ENCODE measurements at regions not wholly inside any gene's neighbourhood (a gene's known extent, or its start where the extent isn't known, plus 50 kb on each side); places are given as distances from the start of the nearest gene placed in this dataset.

DNA sequence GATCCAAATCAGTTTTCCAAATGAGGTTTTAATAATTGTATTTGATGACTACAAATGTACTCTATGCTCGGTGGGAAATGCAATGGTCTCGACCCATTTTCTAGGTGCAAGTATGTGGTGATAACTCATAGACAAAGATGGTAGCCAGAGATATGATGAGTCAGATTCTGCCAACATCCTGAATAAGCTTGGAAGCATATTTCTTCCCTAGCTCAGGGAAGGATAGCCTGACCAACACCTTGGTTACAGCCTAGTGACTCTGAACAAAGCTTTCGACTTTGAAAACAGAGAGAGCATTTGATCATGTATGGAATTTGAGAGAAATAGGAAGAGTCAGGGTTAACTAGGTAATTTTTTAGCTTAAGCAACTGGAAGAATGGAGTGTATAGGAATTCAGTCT is 128.3 kb upstream of the MYOCD start:
- no peak overlapping the region for H3K4ac ChIP-seq (ENCODE audit: low read depth in 1 of 2, low read length in 2 of 2)
- no peaks in the 10 kb centered on the region for H3K4me1 ChIP-seq (ENCODE audit: control insufficient read depth, insufficient read depth, low read depth, low read length)
- no peak overlapping the region for H2BK5ac ChIP-seq (ENCODE audit: low read depth, low read length, poor library complexity, severe bottlenecking)
- no peak overlapping the region for H3K14ac ChIP-seq (ENCODE audit: low read length in 2 of 2)
- no peak overlapping the region for H3K23ac ChIP-seq (ENCODE audit: low read length in 2 of 2)
- no peak overlapping the region for H3K4me3 ChIP-seq (ENCODE audit: insufficient read depth in 1 of 2, low read depth in 1 of 2, low read length in 2 of 2)
- H3K18ac ChIP-seq (ENCODE audit: low read depth in 1 of 2, low read length in 2 of 2) = no peak overlapping the region
- H4K8ac ChIP-seq (ENCODE audit: low read length) = no peak overlapping the region
- H3K79me1 ChIP-seq (replicated peaks; ENCODE audit: low read length, poor library complexity, severe bottlenecking) = no peaks in the 10 kb centered on the region
- no peak overlapping the region for H4K91ac ChIP-seq (ENCODE audit: low read length)
- no peaks in the 10 kb centered on the region for H3K36me3 ChIP-seq (ENCODE audit: control insufficient read depth in 1 of 2, insufficient read depth in 2 of 2, low read depth in 1 of 2, low read length in 2 of 2)
- H3K9ac ChIP-seq (ENCODE audit: low read length) = no peak overlapping the region
- H2BK15ac ChIP-seq (ENCODE audit: low read depth, poor library complexity, severe bottlenecking) = no peak overlapping the region
- no peak overlapping the region for H3K27ac ChIP-seq (ENCODE audit: low read length, poor library complexity, severe bottlenecking)
- H2AK5ac ChIP-seq (ENCODE audit: low read length, severe bottlenecking) = no peak overlapping the region
- DNase-seq = no peak
- H3K4me2 ChIP-seq (ENCODE audit: low read length, poor library complexity, severe bottlenecking) = no peak overlapping the region
- 88% methylated on average over 3 of the region's 3 CpGs for WGBS
- H3K27me3 ChIP-seq (ENCODE audit: control insufficient read depth in 1 of 2, insufficient read depth in 1 of 2, low read length in 2 of 2) = peaks cover 0 to 3% of the 10 kb centered on the region in 2 experiments
- H2BK120ac ChIP-seq (ENCODE audit: low read depth, low read length) = no peak overlapping the region
- H2BK12ac ChIP-seq (ENCODE audit: low read length in 2 of 2) = no peak overlapping the region
- no peaks in the 10 kb centered on the region for H3K9me3 ChIP-seq (ENCODE audit: control insufficient read depth, low read length)
- H2AFZ ChIP-seq (ENCODE audit: low read depth, low read length) = no peak overlapping the region

DNA sequence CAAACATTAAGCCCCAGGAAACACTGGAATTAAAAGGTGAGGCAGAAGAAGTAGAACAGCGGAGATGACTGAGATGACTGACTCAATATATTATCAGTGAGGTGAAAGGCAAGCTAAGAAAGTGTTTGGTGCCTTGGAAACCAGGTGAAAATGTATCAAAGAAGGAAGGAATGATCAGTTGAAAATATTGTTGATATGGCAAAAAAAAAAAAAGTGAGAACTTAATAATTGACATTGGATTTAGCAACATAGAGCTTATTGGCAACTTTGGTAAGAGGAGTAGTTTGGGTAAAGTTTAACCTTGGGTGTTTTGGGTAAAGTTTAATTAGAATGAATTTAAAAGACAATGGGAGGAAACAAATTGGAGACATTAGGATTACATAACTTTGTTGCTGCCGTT is 127.7 kb upstream of the MYOCD start:
- no peak overlapping the region for H3K4me2 ChIP-seq (ENCODE audit: low read length, poor library complexity, severe bottlenecking)

DNA sequence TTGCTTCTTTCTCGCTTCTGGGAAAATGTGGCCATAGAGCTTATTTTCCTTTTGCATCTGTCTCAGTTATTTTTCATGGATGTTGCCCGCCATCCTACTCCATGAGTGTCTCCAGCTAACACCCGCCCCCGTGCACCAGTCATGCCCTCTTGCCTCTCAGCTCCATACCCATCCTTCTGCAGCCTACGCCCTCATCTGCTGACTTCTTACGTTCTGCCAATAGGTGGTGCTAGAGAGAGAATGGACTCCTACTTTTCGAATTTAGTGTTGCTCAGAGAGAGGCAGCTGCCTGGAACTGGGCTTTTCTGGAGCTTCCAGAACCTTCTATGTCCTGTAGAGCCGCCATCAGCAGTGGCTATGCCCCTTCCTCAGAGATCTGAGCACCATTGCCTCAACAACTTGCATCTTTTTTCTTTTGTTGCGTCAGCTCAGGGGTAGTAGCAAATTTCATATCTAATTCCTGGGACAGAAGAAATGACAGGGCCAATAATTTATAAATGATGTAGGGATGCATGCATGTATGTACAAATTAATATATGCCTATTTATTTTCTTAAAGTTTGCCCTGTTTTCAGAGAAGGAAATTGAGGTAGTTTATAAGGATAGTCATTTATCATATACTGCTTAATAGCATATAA is 119.7 kb upstream of the MYOCD start:
- H4K91ac ChIP-seq (ENCODE audit: low read length) = no peak overlapping the region
- no peaks in the 10 kb centered on the region for H3K79me1 ChIP-seq (replicated peaks; ENCODE audit: low read length, poor library complexity, severe bottlenecking)
- no peak overlapping the region for H3K23ac ChIP-seq (ENCODE audit: low read length in 2 of 2)
- no peak overlapping the region for H2BK5ac ChIP-seq (ENCODE audit: low read depth, low read length, poor library complexity, severe bottlenecking)
- peak overlapping the region in 1 of 2 experiments; percentile 15 for H2BK12ac ChIP-seq (ENCODE audit: low read length in 2 of 2)
- no peak overlapping the region for H3K18ac ChIP-seq (ENCODE audit: low read depth in 1 of 2, low read length in 2 of 2)
- no peak overlapping the region for H3K27ac ChIP-seq (ENCODE audit: low read length, poor library complexity, severe bottlenecking)
- no peak overlapping the region for H3K9ac ChIP-seq (ENCODE audit: low read length)
- no peak overlapping the region for H3K4me3 ChIP-seq (ENCODE audit: insufficient read depth in 1 of 2, low read depth in 1 of 2, low read length in 2 of 2)
- DNase-seq = peak; percentile 66
- H3K27me3 ChIP-seq (ENCODE audit: control insufficient read depth in 1 of 2, insufficient read depth in 1 of 2, low read length in 2 of 2) = peaks cover 0 to 3% of the 10 kb centered on the region in 2 experiments
- H2AK5ac ChIP-seq (ENCODE audit: low read length, severe bottlenecking) = no peak overlapping the region
- no peaks in the 10 kb centered on the region for H3K4me1 ChIP-seq (ENCODE audit: control insufficient read depth, insufficient read depth, low read depth, low read length)
- H3K4ac ChIP-seq (ENCODE audit: low read depth in 1 of 2, low read length in 2 of 2) = no peak overlapping the region
- H4K8ac ChIP-seq (ENCODE audit: low read length) = no peak overlapping the region
- no peaks in the 10 kb centered on the region for H3K9me3 ChIP-seq (ENCODE audit: control insufficient read depth, low read length)
- 21% methylated on average over 8 of the region's 9 CpGs for WGBS
- no peaks in the 10 kb centered on the region for H3K36me3 ChIP-seq (ENCODE audit: control insufficient read depth in 1 of 2, insufficient read depth in 2 of 2, low read depth in 1 of 2, low read length in 2 of 2)
- H2AFZ ChIP-seq (ENCODE audit: low read depth, low read length) = no peak overlapping the region
- no peak overlapping the region for H2BK120ac ChIP-seq (ENCODE audit: low read depth, low read length)
- H3K4me2 ChIP-seq (ENCODE audit: low read length, poor library complexity, severe bottlenecking) = no peak overlapping the region
- no peak overlapping the region for H2BK15ac ChIP-seq (ENCODE audit: low read depth, poor library complexity, severe bottlenecking)
- H3K14ac ChIP-seq (ENCODE audit: low read length in 2 of 2) = no peak overlapping the region

More for the DNA sequence above, 127.7 kb upstream of the MYOCD start:
- H3K27me3 ChIP-seq (ENCODE audit: control insufficient read depth in 1 of 2, insufficient read depth in 1 of 2, low read length in 2 of 2) = peaks cover 0 to 3% of the 10 kb centered on the region in 2 experiments
- H2AK5ac ChIP-seq (ENCODE audit: low read length, severe bottlenecking) = no peak overlapping the region
- H4K8ac ChIP-seq (ENCODE audit: low read length) = no peak overlapping the region
- no peak overlapping the region for H2BK12ac ChIP-seq (ENCODE audit: low read length in 2 of 2)
- H3K79me1 ChIP-seq (replicated peaks; ENCODE audit: low read length, poor library complexity, severe bottlenecking) = no peaks in the 10 kb centered on the region
- no peak overlapping the region for H2BK15ac ChIP-seq (ENCODE audit: low read depth, poor library complexity, severe bottlenecking)
- H4K91ac ChIP-seq (ENCODE audit: low read length) = no peak overlapping the region
- no peak overlapping the region for H3K9ac ChIP-seq (ENCODE audit: low read length)
- 97% methylated on average over 2 of the region's 2 CpGs for whole genome bisulfite sequencing
- no peak overlapping the region for H3K18ac ChIP-seq (ENCODE audit: low read depth in 1 of 2, low read length in 2 of 2)
- H2AFZ ChIP-seq (ENCODE audit: low read depth, low read length) = no peak overlapping the region
- H3K14ac ChIP-seq (ENCODE audit: low read length in 2 of 2) = no peak overlapping the region
- no peaks in the 10 kb centered on the region for H3K36me3 ChIP-seq (ENCODE audit: control insufficient read depth in 1 of 2, insufficient read depth in 2 of 2, low read depth in 1 of 2, low read length in 2 of 2)
- no peak overlapping the region for H3K4ac ChIP-seq (ENCODE audit: low read depth in 1 of 2, low read length in 2 of 2)
- no peak overlapping the region for H3K4me3 ChIP-seq (ENCODE audit: insufficient read depth in 1 of 2, low read depth in 1 of 2, low read length in 2 of 2)
- H3K4me1 ChIP-seq (ENCODE audit: control insufficient read depth, insufficient read depth, low read depth, low read length) = no peaks in the 10 kb centered on the region
- H3K23ac ChIP-seq (ENCODE audit: low read length in 2 of 2) = no peak overlapping the region
- H3K9me3 ChIP-seq (ENCODE audit: control insufficient read depth, low read length) = no peaks in the 10 kb centered on the region
- no peak for DNase-seq
- H2BK120ac ChIP-seq (ENCODE audit: low read depth, low read length) = no peak overlapping the region
- H2BK5ac ChIP-seq (ENCODE audit: low read depth, low read length, poor library complexity, severe bottlenecking) = no peak overlapping the region
- H3K27ac ChIP-seq (ENCODE audit: low read length, poor library complexity, severe bottlenecking) = no peak overlapping the region

DNA sequence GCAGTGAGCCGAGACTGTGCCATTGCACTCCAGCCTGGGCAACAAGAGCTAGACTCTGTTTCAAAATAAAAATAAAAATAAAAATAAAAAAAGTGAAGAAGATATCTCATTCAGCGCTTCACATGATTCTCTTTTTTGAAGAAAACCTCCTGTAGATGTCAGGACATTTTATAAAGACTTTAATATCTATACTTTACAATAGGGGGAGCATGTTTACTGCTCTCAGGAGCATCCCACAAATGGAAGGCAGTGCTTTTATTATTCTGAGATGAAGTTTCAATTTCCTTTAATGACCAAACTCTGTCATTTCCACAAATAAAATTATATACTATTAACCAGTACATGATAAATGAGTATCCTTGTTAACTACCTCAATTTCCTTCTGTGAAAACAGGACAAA is 118.7 kb upstream of the MYOCD start:
- H4K91ac ChIP-seq (ENCODE audit: low read length) = no peak overlapping the region
- no peak overlapping the region for H3K18ac ChIP-seq (ENCODE audit: low read depth in 1 of 2, low read length in 2 of 2)
- H3K4ac ChIP-seq (ENCODE audit: low read depth in 1 of 2, low read length in 2 of 2) = no peak overlapping the region
- H2BK15ac ChIP-seq (ENCODE audit: low read depth, poor library complexity, severe bottlenecking) = no peak overlapping the region
- H3K36me3 ChIP-seq (ENCODE audit: control insufficient read depth in 1 of 2, insufficient read depth in 2 of 2, low read depth in 1 of 2, low read length in 2 of 2) = no peaks in the 10 kb centered on the region
- no peak overlapping the region for H3K27ac ChIP-seq (ENCODE audit: low read length, poor library complexity, severe bottlenecking)
- H3K14ac ChIP-seq (ENCODE audit: low read length in 2 of 2) = no peak overlapping the region
- no peak overlapping the region for H2BK12ac ChIP-seq (ENCODE audit: low read length in 2 of 2)
- H3K23ac ChIP-seq (ENCODE audit: low read length in 2 of 2) = no peak overlapping the region
- DNase-seq = no peak
- H3K79me1 ChIP-seq (replicated peaks; ENCODE audit: low read length, poor library complexity, severe bottlenecking) = no peaks in the 10 kb centered on the region
- H2BK5ac ChIP-seq (ENCODE audit: low read depth, low read length, poor library complexity, severe bottlenecking) = no peak overlapping the region
- no peaks in the 10 kb centered on the region for H3K4me1 ChIP-seq (ENCODE audit: control insufficient read depth, insufficient read depth, low read depth, low read length)
- no peak overlapping the region for H2AK5ac ChIP-seq (ENCODE audit: low read length, severe bottlenecking)
- H2BK120ac ChIP-seq (ENCODE audit: low read depth, low read length) = no peak overlapping the region
- no peak overlapping the region for H3K4me2 ChIP-seq (ENCODE audit: low read length, poor library complexity, severe bottlenecking)
- no peak overlapping the region for H4K8ac ChIP-seq (ENCODE audit: low read length)
- no peaks in the 10 kb centered on the region for H3K9me3 ChIP-seq (ENCODE audit: control insufficient read depth, low read length)
- no CpG with 5 or more reads among the region's 2 CpGs for WGBS
- no peak overlapping the region for H3K9ac ChIP-seq (ENCODE audit: low read length)
- no peak overlapping the region for H2AFZ ChIP-seq (ENCODE audit: low read depth, low read length)
- peaks cover 0 to 8% of the 10 kb centered on the region in 2 experiments for H3K27me3 ChIP-seq (ENCODE audit: control insufficient read depth in 1 of 2, insufficient read depth in 1 of 2, low read length in 2 of 2)
- H3K4me3 ChIP-seq (ENCODE audit: insufficient read depth in 1 of 2, low read depth in 1 of 2, low read length in 2 of 2) = no peak overlapping the region
